K562 (cell line): ENCODE measurements at regions not wholly inside any gene's neighbourhood (a gene's known extent, or its start where the extent isn't known, plus 50 kb on each side); places are given as distances from the start of the nearest gene placed in this dataset.

Experiments
- ATAC-seq: fragments of 200-7000 bp; cut with Tn5 transposase; 3 replicates; pipeline ENCODE4 v1.9.1; 2020; ENCODE audit warnings: moderate library complexity
- BruUV-seq: library from RNA; stranded (reverse); fragments of 400-500 nt; replicated peaks from 2 replicates; lab custom pipeline; 2021; lab: Mats Ljungman, UMichigan
- CTCF ChIA-PET: fragments of 300-600 bp; formaldehyde crosslinking; extraction: SDS; loops from one replicate; lab custom pipeline; 2021; ENCODE audit warnings: low intra/inter-chr PET ratio; lab: Yijun Ruan, JAX
- POLR2A ChIA-PET: fragments of 300-600, 350-650 bp; sonication (Branson Sonifier 250); formaldehyde crosslinking; extraction: SDS; loops from one replicate; lab custom pipeline; 2021; ENCODE audit warnings: antibody characterized with exemption, inconsistent platforms; lab: Yijun Ruan, JAX
- DNase-seq, 4 experiments: peaks; one replicate each; pipeline versions ENCODE4 v3.0.0 to v3.0.0-alpha.2; 2011 to 2018; ENCODE audit warnings: low spot score in 3 of 4, mixed read lengths in 3 of 4; ENCODE audit errors: extremely low read depth in 1 of 4
- FAIRE-seq: peaks from 2 replicates; lab custom pipeline; 2011; peaks lifted over from hg19 to GRCh38; lab: Jason Lieb, UNC
- H2AFZ ChIP-seq: 2 replicates; pipeline ENCODE4 v1.6.0; 2011; ENCODE audit warnings: low read depth, low read length, control low read depth, inconsistent platforms
- H3K27ac ChIP-seq: fragments of 200-600 bp; 3 replicates; pipeline ENCODE4 v1.8.0; 2011; ENCODE audit warnings: low read depth, mild to moderate bottlenecking, control low read depth, inconsistent platforms, low read length, moderate library complexity, mixed read lengths; ENCODE audit errors: extremely low read depth
- H3K27me3 ChIP-seq, 2 experiments: fragments of 300-600 bp in 1 of 2; 2 replicates in 1 of 2; 3 replicates in 1 of 2; pipeline versions ENCODE4 v1.6.0 to v1.8.0; 2011; ENCODE audit warnings: inconsistent platforms in 2 of 2, low read length in 2 of 2, mild to moderate bottlenecking in 1 of 2, mixed read lengths in 1 of 2, moderate library complexity in 1 of 2; ENCODE audit not compliant: control insufficient read depth in 2 of 2, insufficient read depth in 2 of 2
- H3K36me3 ChIP-seq: fragments of 300-600 bp; 3 replicates; pipeline ENCODE4 v1.8.0; 2011; ENCODE audit warnings: mild to moderate bottlenecking, low read length, inconsistent platforms; ENCODE audit not compliant: control insufficient read depth, insufficient read depth
- H3K4me1 ChIP-seq, 2 experiments: fragments of 200-600 bp in 1 of 2; replicated peaks in 1 of 2; 2 replicates in 1 of 2; 3 replicates in 1 of 2; pipeline versions ENCODE4 v1.5.1 to v1.8.0; 2011; ENCODE audit warnings: inconsistent platforms in 2 of 2, low read length in 2 of 2, mild to moderate bottlenecking in 1 of 2, mixed read lengths in 1 of 2, moderate library complexity in 1 of 2; ENCODE audit not compliant: control insufficient read depth in 2 of 2, insufficient read depth in 2 of 2
- H3K4me2 ChIP-seq: 2 replicates; pipeline ENCODE4 v1.6.1; 2011; ENCODE audit warnings: low read length, control low read depth, inconsistent platforms, mixed read lengths; ENCODE audit not compliant: insufficient read depth
- H3K4me3 ChIP-seq: fragments of 200-600 bp; sonication (generic), shearing (Covaris generic); 2 replicates; pipeline ENCODE4 v1.5.1; 2016; ENCODE audit warnings: control low read depth, inconsistent platforms
- H3K79me2 ChIP-seq: fragments of 200-600 bp; 3 replicates; pipeline ENCODE4 v1.8.0; 2011; ENCODE audit warnings: low read length, inconsistent platforms; ENCODE audit not compliant: control insufficient read depth, insufficient read depth
- H3K9ac ChIP-seq, 2 experiments: 2 replicates each; pipeline versions ENCODE4 v1.6.0 to v1.6.1; 2011; ENCODE audit warnings: low read depth in 2 of 2, low read length in 2 of 2, control low read depth in 1 of 2, inconsistent platforms in 1 of 2, mild to moderate bottlenecking in 1 of 2, mixed read lengths in 1 of 2; ENCODE audit not compliant: insufficient read depth in 1 of 2
- H3K9me1 ChIP-seq: one replicate; pipeline ENCODE4 v1.6.0; 2011; ENCODE audit warnings: inconsistent platforms, mild to moderate bottlenecking, low read length, moderate library complexity; ENCODE audit not compliant: control insufficient read depth, insufficient read depth
- H3K9me3 ChIP-seq: replicated peaks from 2 replicates; pipeline ENCODE4 v1.5.1; 2011; ENCODE audit warnings: low read depth, low read length, inconsistent platforms; ENCODE audit not compliant: control insufficient read depth, insufficient read depth
- H4K20me1 ChIP-seq: replicated peaks from 2 replicates; pipeline ENCODE4 v1.6.1; 2011; ENCODE audit warnings: low read length, inconsistent platforms, mixed read lengths; ENCODE audit not compliant: control insufficient read depth, insufficient read depth
- CEBPG ChIP-seq, 3 experiments: fragments of 200-800 bp in 1 of 3; sonication (Bioruptor generic) in 1 of 3; sonication (generic) in 1 of 3; formaldehyde crosslinking in 1 of 3; IDR thresholded peaks in 2 of 3; conservative IDR thresholded peaks in 1 of 3; 2 replicates each; pipeline versions ENCODE4 v1.6.1 to v1.8.0; 2016 to 2022; ENCODE audit warnings: missing compliant biosample characterization in 2 of 3, missing genetic modification characterization in 2 of 3, mild to moderate bottlenecking in 1 of 3, missing genetic modification reagents in 1 of 3
- DDX20 ChIP-seq: fragments of 450-650 bp; IDR thresholded peaks from 2 replicates; pipeline ENCODE4 v1.6.1; 2016; ENCODE audit warnings: missing genetic modification characterization, low read depth, mild to moderate bottlenecking, missing compliant biosample characterization, moderate library complexity
- FOSL1 ChIP-seq: fragments of 200-800 bp; sonication (Bioruptor generic); conservative IDR thresholded peaks from 2 replicates; pipeline ENCODE4 v1.6.1; 2016; ENCODE audit warnings: missing genetic modification characterization, missing compliant biosample characterization
- JUN ChIP-seq, 2 experiments: sonication (generic) in 1 of 2; formaldehyde crosslinking in 1 of 2; IDR thresholded peaks; 2 replicates each; pipeline versions ENCODE4 v1.6.1 to v1.8.0; 2012 to 2022; ENCODE audit warnings: borderline replicate concordance in 2 of 2, mild to moderate bottlenecking in 2 of 2, improper control_type of control experiment in 1 of 2, low read depth in 1 of 2, low read length in 1 of 2, missing genetic modification reagents in 1 of 2
- JUND ChIP-seq, 2 experiments: IDR thresholded peaks; 2 replicates in 1 of 2; 3 replicates in 1 of 2; pipeline ENCODE4 v1.6.1; 2011; ENCODE audit warnings: borderline replicate concordance in 2 of 2, low read depth in 2 of 2, low read length in 2 of 2, improper control_type of control experiment in 1 of 2, missing biosample characterization in 1 of 2, missing genetic modification characterization in 1 of 2, missing genetic modification reagents in 1 of 2
- MIER1 ChIP-seq: fragments of 450-650 bp; IDR thresholded peaks from 2 replicates; pipeline ENCODE4 v1.6.1; 2016; ENCODE audit warnings: antibody characterized with exemption, mild to moderate bottlenecking, low read depth
- NFE2 ChIP-seq: IDR thresholded peaks from 2 replicates; pipeline ENCODE4 v1.6.1; 2014; ENCODE audit warnings: antibody characterized with exemption, low read depth
- THRAP3 ChIP-seq: fragments of 450-650 bp; IDR thresholded peaks from 2 replicates; pipeline ENCODE4 v1.6.1; 2016; ENCODE audit warnings: mild to moderate bottlenecking, inconsistent platforms, borderline replicate concordance
- TRIM24 ChIP-seq, 2 experiments: fragments of 450-650 bp; IDR thresholded peaks; 2 replicates each; pipeline ENCODE4 v1.6.1; 2016
- ZNF584 ChIP-seq: fragments of 200-800 bp; sonication (Bioruptor generic); IDR thresholded peaks from 2 replicates; pipeline ENCODE4 v1.6.1; 2016; ENCODE audit warnings: low read depth, mild to moderate bottlenecking, missing genetic modification characterization, missing compliant biosample characterization
- ZNF717 ChIP-seq: fragments of 250-450 bp; sonication (Bioruptor Pico); IDR thresholded peaks from 2 replicates; pipeline ENCODE4 v1.5.0; 2021
- ZSCAN32 ChIP-seq: fragments of 450-650 bp; formaldehyde crosslinking; IDR thresholded peaks from 2 replicates; pipeline ENCODE4 v1.4.0; 2020; ENCODE audit warnings: mild to moderate bottlenecking, moderate library complexity
- WGBS: fragments of 100-300 bp; shearing (Covaris generic); methylation state at CpG from one replicate; pipeline ENCODE4 v1.1.6; 2016; ENCODE audit warnings: low coverage, mixed read lengths; ENCODE audit not compliant: insufficient coverage; ENCODE audit errors: missing lambda C conversion rate; 5-methylcytosine and 5-hydroxymethylcytosine counted together
- in situ Hi-C: fragments of 300-500 bp; cut with MboI; formaldehyde crosslinking; loops from 4 replicates; pipeline ENCODE4 v1.15.0; 2018; ENCODE audit warnings: inconsistent platforms, mixed read lengths
- intact Hi-C: fragments of 100-400 bp; cut with micrococcal nuclease; formaldehyde crosslinking; loops from 2 replicates; pipeline ENCODE4 v1.14.2; 2022
- TF ChIP-seq, protein P1 (sequence below), 2 experiments: fragments of 450-650 bp; IDR thresholded peaks; 2 replicates each; pipeline ENCODE4 v1.6.1; 2016
- TF ChIP-seq, protein P2 (sequence below), 2 experiments: fragments of 450-650 bp in 1 of 2; sonication (generic) in 1 of 2; formaldehyde crosslinking in 1 of 2; IDR thresholded peaks in 1 of 2; conservative IDR thresholded peaks in 1 of 2; 2 replicates each; pipeline versions ENCODE4 v1.6.1 to v1.8.1; 2016 to 2023; ENCODE audit warnings: mild to moderate bottlenecking in 2 of 2, moderate library complexity in 2 of 2, inconsistent platforms in 1 of 2, missing genetic modification reagents in 1 of 2

DNA sequence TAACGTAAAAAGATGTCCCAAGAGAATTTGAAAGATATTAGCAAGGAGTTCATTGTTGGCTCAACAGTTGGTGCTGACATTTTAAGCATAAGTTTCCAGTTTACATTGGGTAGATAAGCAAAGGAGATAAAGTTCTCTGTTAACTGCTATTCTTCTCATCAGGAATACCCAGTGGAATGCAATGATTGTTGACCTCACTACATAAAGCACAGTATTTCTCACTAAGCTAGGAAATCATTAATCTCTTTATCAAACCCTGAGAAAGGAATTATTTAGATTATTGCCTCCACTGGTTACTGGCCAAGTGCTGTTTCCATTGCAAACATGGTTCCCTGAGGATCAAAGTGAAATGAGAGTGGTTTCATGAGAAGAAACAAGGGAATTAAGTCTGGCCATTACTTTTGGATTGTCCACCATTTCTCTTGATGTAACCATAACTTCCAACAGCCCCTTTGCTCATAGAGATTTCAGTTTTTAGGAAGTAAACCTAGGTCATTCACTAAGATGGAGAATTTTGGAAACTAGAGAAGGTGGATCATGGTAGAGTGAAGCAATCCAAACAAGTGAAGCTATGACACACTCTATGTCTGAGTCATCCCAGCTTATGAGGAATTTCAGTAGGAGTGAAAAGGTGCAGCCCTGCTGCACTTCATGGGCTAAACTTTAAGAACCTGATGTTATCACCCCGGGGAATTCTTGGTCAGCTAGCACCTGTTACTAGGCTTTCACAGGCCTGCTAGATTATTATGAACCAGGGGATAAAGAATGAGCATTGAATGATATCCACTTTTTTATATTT lies 163.4 kb downstream of the AREG start:
- ATAC-seq = no peak
- no TSS peak for BruUV-seq
- Histone ChIP-seq H3K4me1 (no peaks in the 10 kb centered on the region; a peak in 1 of 5 replicates), H3K4me3 (no peak overlapping the region), H3K9me3 (no peaks in the 10 kb centered on the region), H3K9ac (no peak overlapping the region), H3K4me2 (no peak overlapping the region), H3K79me2 (no peaks in the 10 kb centered on the region), H2AFZ (no peak overlapping the region), H3K9me1 (no peaks in the 10 kb centered on the region)
- intact Hi-C loops = no loop called here
- no peak for FAIRE-seq
- WGBS = 28% methylated on average over 2 of the region's 2 CpGs
- POLR2A ChIA-PET = no interaction called here
- CTCF ChIA-PET = no interaction called here
- in situ Hi-C loops = no loop called here
- TF ChIP-seq NFE2 = 0 out of 2 replicates have a peak, but pooled peaks have one; percentile 11
- TF ChIP-seq THRAP3 = no peak
- TF ChIP-seq, protein P1, sequence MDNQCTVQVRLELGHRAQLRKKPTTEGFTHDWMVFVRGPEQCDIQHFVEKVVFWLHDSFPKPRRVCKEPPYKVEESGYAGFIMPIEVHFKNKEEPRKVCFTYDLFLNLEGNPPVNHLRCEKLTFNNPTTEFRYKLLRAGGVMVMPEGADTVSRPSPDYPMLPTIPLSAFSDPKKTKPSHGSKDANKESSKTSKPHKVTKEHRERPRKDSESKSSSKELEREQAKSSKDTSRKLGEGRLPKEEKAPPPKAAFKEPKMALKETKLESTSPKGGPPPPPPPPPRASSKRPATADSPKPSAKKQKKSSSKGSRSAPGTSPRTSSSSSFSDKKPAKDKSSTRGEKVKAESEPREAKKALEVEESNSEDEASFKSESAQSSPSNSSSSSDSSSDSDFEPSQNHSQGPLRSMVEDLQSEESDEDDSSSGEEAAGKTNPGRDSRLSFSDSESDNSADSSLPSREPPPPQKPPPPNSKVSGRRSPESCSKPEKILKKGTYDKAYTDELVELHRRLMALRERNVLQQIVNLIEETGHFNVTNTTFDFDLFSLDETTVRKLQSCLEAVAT (IDR thresholded peaks at IDR 0.05) = no peak
- TF ChIP-seq JUND (IDR thresholded peaks at IDR 0.05; ENCODE audit: borderline replicate concordance, low read depth, low read length) = peak; percentile 71; the same call in 1 of the 2 replicates
- peak; percentile 54; the same call in 2 of the 3 replicates for TF ChIP-seq JUND (tag; IDR thresholded peaks at IDR 0.05; ENCODE audit: borderline replicate concordance, low read depth, low read length)
- TF ChIP-seq CEBPG (CRISPR knock-in tag; IDR thresholded peaks at IDR 0.05) = no peak
- peak in 1 of 2 experiments; percentile 80; a peak in 2 of 4 replicates for TF ChIP-seq CEBPG (tag; conservative IDR thresholded peaks at IDR 0.05 in 1 of 2, IDR thresholded peaks at IDR 0.05 in 1 of 2)
- TF ChIP-seq MIER1 = no peak
- TF ChIP-seq, protein P2, sequence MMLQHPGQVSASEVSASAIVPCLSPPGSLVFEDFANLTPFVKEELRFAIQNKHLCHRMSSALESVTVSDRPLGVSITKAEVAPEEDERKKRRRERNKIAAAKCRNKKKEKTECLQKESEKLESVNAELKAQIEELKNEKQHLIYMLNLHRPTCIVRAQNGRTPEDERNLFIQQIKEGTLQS (IDR thresholded peaks at IDR 0.05) = peak; percentile 78
- TF ChIP-seq, protein P2 (CRISPR knock-in tag; conservative IDR thresholded peaks at IDR 0.05) = no peak
- peak; percentile 20 to 23; a peak in 2 of 4 replicates for TF ChIP-seq TRIM24 (IDR thresholded peaks at IDR 0.05)
- TF ChIP-seq FOSL1 = peak; percentile 82
- TF ChIP-seq DDX20 (tag) = no peak
- no peak for TF ChIP-seq ZNF584
- TF ChIP-seq ZSCAN32 (CRISPR knock-in tag) = no peak
- peak; percentile 79 for TF ChIP-seq JUN (IDR thresholded peaks at IDR 0.05; ENCODE audit: borderline replicate concordance, low read depth, low read length)
- TF ChIP-seq JUN (CRISPR knock-in tag; IDR thresholded peaks at IDR 0.05; ENCODE audit: borderline replicate concordance) = no peak
- no peak for TF ChIP-seq ZNF717
- TF ChIP-seq, all 486 proteins: peak for 7
- Histone ChIP-seq H3K36me3 (no peaks in the 10 kb centered on the region), H3K27me3 (no peaks in the 10 kb centered on the region), H4K20me1 (no peaks in the 10 kb centered on the region), H3K27ac (no peak overlapping the region)
- DNase-seq = peak in 2 of 4 experiments; percentile 7 to 10
